Karpas-422 (cell line): ENCODE measurements at regions not wholly inside any gene's neighbourhood (a gene's known extent, or its start where the extent isn't known, plus 50 kb on each side); places are given as distances from the start of the nearest gene placed in this dataset.

ENCODE experiments used
- DNase-seq: peaks from one replicate; pipeline ENCODE4 v3.0.0-alpha.2; 2015
- H2AFZ ChIP-seq: fragments of 200-600 bp; sonication (generic); 2 replicates; pipeline ENCODE4 v1.6.1; 2014; ENCODE audit warnings: antibody characterized with exemption, low read length, mixed read lengths
- H3K27ac ChIP-seq: fragments of 200-600 bp; sonication (generic); 2 replicates; pipeline ENCODE4 v1.5.1; 2014; ENCODE audit warnings: mild to moderate bottlenecking, low read length, moderate library complexity
- H3K27me3 ChIP-seq: fragments of 200-600 bp; sonication (generic); 2 replicates; pipeline ENCODE4 v1.6.1; 2014; ENCODE audit warnings: low read length, mixed read lengths
- H3K36me3 ChIP-seq: fragments of 200-600 bp; sonication (generic); 2 replicates; pipeline ENCODE4 v1.6.1; 2014; ENCODE audit warnings: low read length, mixed read lengths; ENCODE audit not compliant: insufficient read depth
- H3K4me1 ChIP-seq: fragments of 200-600 bp; sonication (generic); 2 replicates; pipeline ENCODE4 v1.6.1; 2014; ENCODE audit warnings: mild to moderate bottlenecking, low read length, mixed read lengths
- H3K4me2 ChIP-seq: fragments of 200-600 bp; sonication (generic); 2 replicates; pipeline ENCODE4 v1.6.1; 2014; ENCODE audit warnings: low read length, low read depth, mild to moderate bottlenecking; ENCODE audit not compliant: poor library complexity, severe bottlenecking
- H3K4me3 ChIP-seq: fragments of 200-600 bp; sonication (generic); 2 replicates; pipeline ENCODE4 v1.5.1; 2014; ENCODE audit warnings: mild to moderate bottlenecking, antibody characterized with exemption, low read length, mixed read lengths
- H3K79me2 ChIP-seq: fragments of 200-600 bp; sonication (generic); 2 replicates; pipeline ENCODE4 v1.6.1; 2014; ENCODE audit warnings: mild to moderate bottlenecking, low read length, mixed read lengths
- H3K9ac ChIP-seq: fragments of 200-600 bp; sonication (generic); 2 replicates; pipeline ENCODE4 v1.6.0; 2014; ENCODE audit warnings: low read length
- H3K9me2 ChIP-seq: fragments of 200-600 bp; sonication (generic), shearing (Covaris generic); replicated peaks from 2 replicates; pipeline ENCODE4 v1.6.0; 2014; ENCODE audit warnings: mild to moderate bottlenecking, low read length, moderate library complexity; ENCODE audit not compliant: insufficient read depth
- H3K9me3 ChIP-seq: fragments of 300-700, 200-600 bp; sonication (generic); 2 replicates; pipeline ENCODE4 v1.6.1; 2014; ENCODE audit warnings: low read length, mixed read lengths
- H4K20me1 ChIP-seq: fragments of 200-600 bp; sonication (generic); 2 replicates; pipeline ENCODE4 v1.6.1; 2014; ENCODE audit warnings: mild to moderate bottlenecking, antibody characterized with exemption, low read length, low read depth; ENCODE audit not compliant: insufficient read depth

GRCh38 chr1:199305053-199305452, 666.2 kb downstream of the PTPRC start:
- H3K4me3 ChIP-seq = no peak overlapping the region
- no peaks in the 10 kb centered on the region for H3K36me3 ChIP-seq
- no peaks in the 10 kb centered on the region for H4K20me1 ChIP-seq
- no peaks in the 10 kb centered on the region for H3K79me2 ChIP-seq
- no peaks in the 10 kb centered on the region for H3K27me3 ChIP-seq
- H3K4me2 ChIP-seq = no peak overlapping the region
- no peaks in the 10 kb centered on the region for H3K9me3 ChIP-seq
- H2AFZ ChIP-seq = no peak overlapping the region
- H3K9me2 ChIP-seq = no peaks in the 10 kb centered on the region
- no peak overlapping the region for H3K27ac ChIP-seq
- no peak overlapping the region for H3K9ac ChIP-seq
- no peak for DNase-seq
- H3K4me1 ChIP-seq = peaks cover 3% of the 10 kb centered on the region; the same call in 1 of the 2 replicates

- Histone ChIP-seq H3K27me3 (no peaks in the 10 kb centered on the region), H3K4me2 (no peak overlapping the region), H3K9me2 (no peaks in the 10 kb centered on the region)
Observed at GRCh38 chr1:199307496-199308264, 668.8 kb downstream of the PTPRC start.

GRCh38 chr1:199308349-199308846, 669.6 kb downstream of the PTPRC start:
- Histone ChIP-seq H4K20me1 (no peaks in the 10 kb centered on the region), H3K4me3 (no peak overlapping the region), H3K9me3 (no peaks in the 10 kb centered on the region), H3K4me2 (no peak overlapping the region), H3K4me1 (peaks cover 7% of the 10 kb centered on the region; the same call in 1 of the 2 replicates), H3K9me2 (no peaks in the 10 kb centered on the region), H2AFZ (no peak overlapping the region), H3K27me3 (no peaks in the 10 kb centered on the region), H3K36me3 (no peaks in the 10 kb centered on the region), H3K9ac (no peak overlapping the region), H3K27ac (no peak overlapping the region), H3K79me2 (no peaks in the 10 kb centered on the region)
- no peak for DNase-seq

More at GRCh38 chr1:199307496-199308264, 668.8 kb downstream of the PTPRC start:
- H3K79me2 ChIP-seq = no peaks in the 10 kb centered on the region
- peaks cover 7% of the 10 kb centered on the region; the same call in 1 of the 2 replicates for H3K4me1 ChIP-seq
- no peaks in the 10 kb centered on the region for H3K9me3 ChIP-seq
- no peak overlapping the region for H3K27ac ChIP-seq
- H2AFZ ChIP-seq = no peak overlapping the region
- no peaks in the 10 kb centered on the region for H4K20me1 ChIP-seq
- no peak for DNase-seq
- H3K36me3 ChIP-seq = no peaks in the 10 kb centered on the region
- no peak overlapping the region for H3K9ac ChIP-seq
- H3K4me3 ChIP-seq = no peak overlapping the region

GRCh38 chr1:199310708-199311107, 671.9 kb downstream of the PTPRC start:
- H3K79me2 ChIP-seq = no peaks in the 10 kb centered on the region
- H3K4me2 ChIP-seq = no peak overlapping the region
- no peak for DNase-seq
- H3K9ac ChIP-seq = no peak overlapping the region
- no peaks in the 10 kb centered on the region for H3K27me3 ChIP-seq
- H4K20me1 ChIP-seq = no peaks in the 10 kb centered on the region
- peaks cover 7% of the 10 kb centered on the region; the same call in 1 of the 2 replicates for H3K4me1 ChIP-seq
- no peaks in the 10 kb centered on the region for H3K9me3 ChIP-seq
- H3K27ac ChIP-seq = no peak overlapping the region
- H3K4me3 ChIP-seq = no peak overlapping the region
- H3K36me3 ChIP-seq = no peaks in the 10 kb centered on the region
- no peaks in the 10 kb centered on the region for H3K9me2 ChIP-seq
- H2AFZ ChIP-seq = no peak overlapping the region

GRCh38 chr1:199311478-199312262, 672.8 kb downstream of the PTPRC start:
- H2AFZ ChIP-seq = no peak overlapping the region
- H3K36me3 ChIP-seq = no peaks in the 10 kb centered on the region
- H3K27ac ChIP-seq = no peak overlapping the region
- no peaks in the 10 kb centered on the region for H3K79me2 ChIP-seq
- H4K20me1 ChIP-seq = no peaks in the 10 kb centered on the region
- H3K27me3 ChIP-seq = no peaks in the 10 kb centered on the region
- no peak for DNase-seq
- H3K4me2 ChIP-seq = no peak overlapping the region
- H3K4me3 ChIP-seq = no peak overlapping the region
- H3K9me2 ChIP-seq = no peaks in the 10 kb centered on the region
- H3K4me1 ChIP-seq = peaks cover 7% of the 10 kb centered on the region; the same call in 1 of the 2 replicates
- H3K9me3 ChIP-seq = no peaks in the 10 kb centered on the region
- H3K9ac ChIP-seq = no peak overlapping the region

GRCh38 chr1:199312626-199313025, 673.8 kb downstream of the PTPRC start:
- Histone ChIP-seq H4K20me1 (no peaks in the 10 kb centered on the region), H3K9me3 (no peaks in the 10 kb centered on the region), H3K79me2 (no peaks in the 10 kb centered on the region), H3K36me3 (no peaks in the 10 kb centered on the region), H2AFZ (no peak overlapping the region), H3K4me1 (peaks cover 7% of the 10 kb centered on the region; the same call in 1 of the 2 replicates), H3K4me2 (no peak overlapping the region), H3K27me3 (no peaks in the 10 kb centered on the region), H3K4me3 (no peak overlapping the region), H3K27ac (no peak overlapping the region), H3K9me2 (no peaks in the 10 kb centered on the region), H3K9ac (no peak overlapping the region)
- DNase-seq = no peak

GRCh38 chr1:199313444-199313843, 674.6 kb downstream of the PTPRC start:
- Histone ChIP-seq H3K4me1 (peaks cover 7% of the 10 kb centered on the region; the same call in 1 of the 2 replicates), H2AFZ (no peak overlapping the region), H3K27me3 (no peaks in the 10 kb centered on the region), H3K36me3 (no peaks in the 10 kb centered on the region), H3K9me2 (no peaks in the 10 kb centered on the region), H3K9me3 (no peaks in the 10 kb centered on the region), H3K4me3 (no peak overlapping the region), H3K27ac (no peak overlapping the region), H4K20me1 (no peaks in the 10 kb centered on the region), H3K79me2 (no peaks in the 10 kb centered on the region), H3K4me2 (no peak overlapping the region), H3K9ac (no peak overlapping the region)
- no peak for DNase-seq

- Histone ChIP-seq H3K4me3 (no peak overlapping the region), H3K36me3 (no peaks in the 10 kb centered on the region), H3K9me2 (no peaks in the 10 kb centered on the region), H3K4me2 (no peak overlapping the region), H3K4me1 (no peaks in the 10 kb centered on the region), H2AFZ (no peak overlapping the region), H4K20me1 (no peaks in the 10 kb centered on the region), H3K9me3 (no peaks in the 10 kb centered on the region), H3K27ac (no peak overlapping the region), H3K79me2 (no peaks in the 10 kb centered on the region), H3K9ac (no peak overlapping the region), H3K27me3 (no peaks in the 10 kb centered on the region)
- no peak for DNase-seq
Observed at GRCh38 chr1:199319341-199319740, 680.5 kb downstream of the PTPRC start.
